Glutamatergic neuron (in vitro differentiated cells): ENCODE measurements at regions not wholly inside any gene's neighbourhood (a gene's known extent, or its start where the extent isn't known, plus 50 kb on each side); places are given as distances from the start of the nearest gene placed in this dataset.
A peak's percentile ranks its signal among the peaks of the same experiment; 100 is the strongest.

Experiments
- DNase-seq: peaks from one replicate; pipeline ENCODE4 v3.0.0; 2022
- H3K27ac Mint-ChIP-seq: one replicate; pipeline ENCODE4 v1.8.0; 2020; ENCODE audit warnings: mild to moderate bottlenecking, mixed read lengths, inconsistent platforms; ENCODE audit not compliant: unreplicated experiment
- H3K27me3 Mint-ChIP-seq: one replicate; pipeline ENCODE4 v1.8.0; 2020; ENCODE audit warnings: mild to moderate bottlenecking, moderate library complexity, mixed read lengths, inconsistent platforms; ENCODE audit not compliant: unreplicated experiment
- H3K36me3 Mint-ChIP-seq: one replicate; pipeline ENCODE4 v1.8.0; 2020; ENCODE audit warnings: mild to moderate bottlenecking, mixed read lengths, inconsistent platforms; ENCODE audit not compliant: unreplicated experiment
- H3K4me1 Mint-ChIP-seq: one replicate; pipeline ENCODE4 v1.8.0; 2020; ENCODE audit warnings: mild to moderate bottlenecking, low read depth, mixed read lengths, inconsistent platforms; ENCODE audit not compliant: unreplicated experiment
- H3K4me3 Mint-ChIP-seq: one replicate; pipeline ENCODE4 v1.8.0; 2020; ENCODE audit warnings: mild to moderate bottlenecking, mixed read lengths, inconsistent platforms; ENCODE audit not compliant: unreplicated experiment
- H3K9me3 Mint-ChIP-seq: one replicate; pipeline ENCODE4 v1.8.0; 2020; ENCODE audit warnings: mild to moderate bottlenecking, moderate library complexity, mixed read lengths, inconsistent platforms; ENCODE audit not compliant: unreplicated experiment
- CTCF ChIP-seq: fragments of 200-600 bp; sonication (generic); IDR thresholded peaks from one replicate; pipeline ENCODE4 v1.5.0; 2021; ENCODE audit not compliant: partially characterized antibody, unreplicated experiment

- Mint-ChIP-seq H3K27me3 (no peaks in the 10 kb centered on the region), H3K9me3 (peaks cover 1% of the 10 kb centered on the region), H3K4me3 (no peak overlapping the region), H3K36me3 (no peaks in the 10 kb centered on the region), H3K4me1 (peaks cover 12% of the 10 kb centered on the region), H3K27ac (no peak overlapping the region)
- TF ChIP-seq CTCF = no peak
- DNase-seq = no peak
These were observed 243.0 kb downstream of the RPRM start for GRCh38 chr2:153235516-153235915.

GRCh38 chr2:153232464-153232863, 246.1 kb downstream of the RPRM start:
- Mint-ChIP-seq H3K27me3 (no peaks in the 10 kb centered on the region), H3K4me3 (no peak overlapping the region), H3K4me1 (peaks cover 12% of the 10 kb centered on the region), H3K9me3 (peaks cover 1% of the 10 kb centered on the region), H3K36me3 (no peaks in the 10 kb centered on the region), H3K27ac (peak overlapping the region; percentile 14)
- no peak for TF ChIP-seq CTCF
- no peak for DNase-seq

GRCh38 chr2:153230977-153231376, 247.6 kb downstream of the RPRM start:
- no peaks in the 10 kb centered on the region for H3K27me3 Mint-ChIP-seq
- TF ChIP-seq CTCF = no peak
- H3K4me3 Mint-ChIP-seq = peak overlapping the region; percentile 10
- peaks cover 4% of the 10 kb centered on the region for H3K36me3 Mint-ChIP-seq
- DNase-seq = peak; percentile 48
- peaks cover 1% of the 10 kb centered on the region for H3K9me3 Mint-ChIP-seq
- peak overlapping the region; percentile 59 for H3K27ac Mint-ChIP-seq
- H3K4me1 Mint-ChIP-seq = peaks cover 12% of the 10 kb centered on the region

GRCh38 chr2:153228904-153229303, 249.7 kb downstream of the RPRM start:
- TF ChIP-seq CTCF = no peak
- H3K27me3 Mint-ChIP-seq = no peaks in the 10 kb centered on the region
- no peak overlapping the region for H3K4me3 Mint-ChIP-seq
- H3K4me1 Mint-ChIP-seq = peaks cover 12% of the 10 kb centered on the region
- DNase-seq = no peak
- H3K36me3 Mint-ChIP-seq = peaks cover 4% of the 10 kb centered on the region
- no peak overlapping the region for H3K27ac Mint-ChIP-seq
- peaks cover 1% of the 10 kb centered on the region for H3K9me3 Mint-ChIP-seq

- H3K9me3 Mint-ChIP-seq = peaks cover 1% of the 10 kb centered on the region
- H3K27me3 Mint-ChIP-seq = no peaks in the 10 kb centered on the region
- TF ChIP-seq CTCF = no peak
- DNase-seq = no peak
- no peak overlapping the region for H3K27ac Mint-ChIP-seq
- H3K4me3 Mint-ChIP-seq = no peak overlapping the region
- peaks cover 4% of the 10 kb centered on the region for H3K36me3 Mint-ChIP-seq
- peaks cover 12% of the 10 kb centered on the region for H3K4me1 Mint-ChIP-seq
These were observed 250.6 kb downstream of the RPRM start for GRCh38 chr2:153227981-153228380.
